SK-N-SH treated with all-trans-retinoic acid at 6 μM for 48 hours (cell line): ENCODE measurements at regions not wholly inside any gene's neighbourhood (a gene's known extent, or its start where the extent isn't known, plus 50 kb on each side); places are given as distances from the start of the nearest gene placed in this dataset.

Experiments
- ATAC-seq: fragments of 200-7000 bp; cut with Tn5 transposase; 3 replicates; pipeline ENCODE4 v1.9.1; 2020; ENCODE audit warnings: mild to moderate bottlenecking, moderate library complexity
- ARNTL ChIP-seq: fragments of 450-650 bp; formaldehyde crosslinking; IDR thresholded peaks from 2 replicates; pipeline ENCODE4 v1.5.0; 2020; ENCODE audit warnings: low read depth, mild to moderate bottlenecking, moderate library complexity, borderline replicate concordance
- BACH2 ChIP-seq: fragments of 250-450 bp; sonication (Bioruptor Pico); IDR thresholded peaks from 2 replicates; pipeline ENCODE4 v1.9.0; 2021; ENCODE audit warnings: mild to moderate bottlenecking, borderline replicate concordance
- CSDC2 ChIP-seq: fragments of 250-450 bp; sonication (Bioruptor Pico); IDR thresholded peaks from 2 replicates; pipeline ENCODE4 v1.5.0; 2020; ENCODE audit warnings: mild to moderate bottlenecking, moderate library complexity
- ESRRG ChIP-seq: fragments of 250-450 bp; sonication (Bioruptor Pico); IDR thresholded peaks from 2 replicates; pipeline ENCODE4 v1.6.1; 2021; ENCODE audit warnings: mild to moderate bottlenecking
- GLIS3 ChIP-seq: fragments of 250-450 bp; sonication (Bioruptor Pico); IDR thresholded peaks from 2 replicates; pipeline ENCODE4 v1.5.0; 2020; ENCODE audit warnings: mild to moderate bottlenecking, moderate library complexity
- ISL1 ChIP-seq: fragments of 250-450 bp; sonication (Bioruptor Pico); IDR thresholded peaks from 2 replicates; pipeline ENCODE4 v2.1.2; 2022; ENCODE audit warnings: mild to moderate bottlenecking, moderate library complexity
- OSR1 ChIP-seq: fragments of 250-450 bp; sonication (Bioruptor Pico); IDR thresholded peaks from 2 replicates; pipeline ENCODE4 v1.8.0; 2022; ENCODE audit warnings: moderate library complexity, mild to moderate bottlenecking, inconsistent platforms
- PPARA ChIP-seq: fragments of 250-450 bp; sonication (Bioruptor Pico); IDR thresholded peaks from 2 replicates; pipeline ENCODE4 v1.5.0; 2020; ENCODE audit warnings: mild to moderate bottlenecking, borderline replicate concordance
- RARB ChIP-seq: fragments of 250-450 bp; sonication (Bioruptor Pico); IDR thresholded peaks from 2 replicates; pipeline ENCODE4 v1.8.0; 2021; ENCODE audit warnings: mild to moderate bottlenecking, moderate library complexity
- TCF4 ChIP-seq: fragments of 250-450 bp; sonication (Bioruptor Pico); IDR thresholded peaks from 2 replicates; pipeline ENCODE4 v1.8.0; 2021; ENCODE audit warnings: mild to moderate bottlenecking, moderate library complexity, borderline replicate concordance
- TOX ChIP-seq: fragments of 250-450 bp; sonication (Bioruptor Pico); IDR thresholded peaks from 2 replicates; pipeline ENCODE4 v1.8.0; 2021; ENCODE audit warnings: mild to moderate bottlenecking, moderate library complexity, borderline replicate concordance
- ZC3H10 ChIP-seq: fragments of 250-450 bp; sonication (Bioruptor Pico); IDR thresholded peaks from 2 replicates; pipeline ENCODE4 v1.5.1; 2021; ENCODE audit warnings: mild to moderate bottlenecking, moderate library complexity
- ZFP3 ChIP-seq: fragments of 250-450 bp; sonication (Bioruptor Pico); IDR thresholded peaks from 2 replicates; pipeline ENCODE4 v1.5.0; 2020; ENCODE audit warnings: mild to moderate bottlenecking, moderate library complexity
- ZFP30 ChIP-seq: fragments of 450-650 bp; formaldehyde crosslinking; IDR thresholded peaks from 2 replicates; pipeline ENCODE4 v1.5.0; 2022; ENCODE audit warnings: mild to moderate bottlenecking, moderate library complexity
- ZNF565 ChIP-seq: fragments of 450-650 bp; formaldehyde crosslinking; conservative IDR thresholded peaks from 2 replicates; pipeline ENCODE4 v1.5.0; 2020; ENCODE audit warnings: low read depth, mild to moderate bottlenecking, moderate library complexity
- ZNF70 ChIP-seq: fragments of 450-650 bp; formaldehyde crosslinking; IDR thresholded peaks from 2 replicates; pipeline ENCODE4 v1.5.0; 2020; ENCODE audit warnings: mild to moderate bottlenecking, moderate library complexity
- ZNF8 ChIP-seq: fragments of 450-650 bp; formaldehyde crosslinking; IDR thresholded peaks from 2 replicates; pipeline ENCODE4 v1.5.0; 2020; ENCODE audit warnings: mild to moderate bottlenecking, moderate library complexity
- TF ChIP-seq, protein P1 (sequence below): fragments of 250-450 bp; sonication (Bioruptor Pico); IDR thresholded peaks from 2 replicates; pipeline ENCODE4 v1.8.0; 2020; ENCODE audit warnings: mild to moderate bottlenecking, moderate library complexity, borderline replicate concordance
- TF ChIP-seq, protein P2 (sequence below): fragments of 250-450 bp; sonication (Bioruptor Pico); IDR thresholded peaks from 2 replicates; pipeline ENCODE4 v1.5.1; 2021; ENCODE audit warnings: mild to moderate bottlenecking, moderate library complexity
- TF ChIP-seq, protein P3 (sequence below): fragments of 250-450 bp; sonication (Bioruptor Pico); IDR thresholded peaks from 2 replicates; pipeline ENCODE4 v1.5.0; 2020; ENCODE audit warnings: mild to moderate bottlenecking, moderate library complexity
- TF ChIP-seq, protein P4 (sequence below): fragments of 250-450 bp; sonication (Bioruptor Pico); IDR thresholded peaks from 2 replicates; pipeline ENCODE4 v1.8.0; 2021; ENCODE audit warnings: low read depth, mild to moderate bottlenecking, moderate library complexity, borderline replicate concordance
- TF ChIP-seq, protein P5 (sequence below): fragments of 250-450 bp; sonication (Bioruptor Pico); IDR thresholded peaks from 2 replicates; pipeline ENCODE4 v1.5.1; 2020; ENCODE audit warnings: low read depth, mild to moderate bottlenecking, moderate library complexity

DNA sequence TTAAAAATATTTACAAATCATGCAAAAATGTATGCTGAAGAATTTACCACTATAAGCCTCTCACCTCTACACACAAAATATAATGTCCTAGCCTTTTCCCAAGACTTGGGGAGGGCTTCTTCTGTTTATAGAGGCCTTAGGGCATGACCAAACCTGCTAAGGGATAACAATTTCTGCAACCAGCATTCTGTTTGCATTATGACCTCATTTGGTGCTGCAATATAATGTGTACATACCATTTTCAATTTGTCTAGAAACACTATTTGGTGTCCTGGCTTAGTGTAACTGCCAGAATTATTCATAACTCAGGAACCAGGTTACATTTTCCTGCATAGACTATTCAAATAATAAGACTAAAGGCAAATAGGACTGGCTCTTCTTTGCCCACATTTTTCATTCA lies 446.6 kb upstream of the SORCS1 start (continued):
- TF ChIP-seq ZNF70 (CRISPR knock-in tag), result no peak
- TF ChIP-seq ZFP30 (CRISPR knock-in tag), result no peak
- no peak for TF ChIP-seq GLIS3 (CRISPR knock-in tag)
- TF ChIP-seq ESRRG (CRISPR knock-in tag), result no peak
- no peak for TF ChIP-seq OSR1 (CRISPR knock-in tag)

DNA sequence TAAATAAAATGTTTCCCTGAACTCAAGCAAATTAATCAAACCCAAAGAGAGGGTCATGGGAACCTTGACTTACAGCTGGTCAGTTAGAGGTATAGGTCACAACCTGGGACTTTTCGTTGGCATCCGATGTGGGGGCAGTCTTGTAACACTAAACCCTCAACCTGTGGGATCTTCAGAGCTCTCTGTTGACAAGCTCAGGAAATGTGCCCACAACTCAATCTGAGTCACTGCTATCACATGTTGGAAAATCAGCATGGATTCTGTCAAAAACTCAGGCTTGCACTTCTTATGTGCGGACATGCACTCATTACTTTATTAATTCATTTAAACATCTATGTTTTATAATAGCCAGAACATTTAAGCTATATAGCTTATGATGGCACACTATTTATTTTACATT lies 424.6 kb upstream of the SORCS1 start:
- ATAC-seq, result no peak
- TF ChIP-seq TCF4 (CRISPR knock-in tag) (no peak), RARB (CRISPR knock-in tag) (no peak), ESRRG (CRISPR knock-in tag) (no peak), ISL1 (CRISPR knock-in tag) (no peak), ZC3H10 (CRISPR knock-in tag) (no peak)
- TF ChIP-seq, protein P1, sequence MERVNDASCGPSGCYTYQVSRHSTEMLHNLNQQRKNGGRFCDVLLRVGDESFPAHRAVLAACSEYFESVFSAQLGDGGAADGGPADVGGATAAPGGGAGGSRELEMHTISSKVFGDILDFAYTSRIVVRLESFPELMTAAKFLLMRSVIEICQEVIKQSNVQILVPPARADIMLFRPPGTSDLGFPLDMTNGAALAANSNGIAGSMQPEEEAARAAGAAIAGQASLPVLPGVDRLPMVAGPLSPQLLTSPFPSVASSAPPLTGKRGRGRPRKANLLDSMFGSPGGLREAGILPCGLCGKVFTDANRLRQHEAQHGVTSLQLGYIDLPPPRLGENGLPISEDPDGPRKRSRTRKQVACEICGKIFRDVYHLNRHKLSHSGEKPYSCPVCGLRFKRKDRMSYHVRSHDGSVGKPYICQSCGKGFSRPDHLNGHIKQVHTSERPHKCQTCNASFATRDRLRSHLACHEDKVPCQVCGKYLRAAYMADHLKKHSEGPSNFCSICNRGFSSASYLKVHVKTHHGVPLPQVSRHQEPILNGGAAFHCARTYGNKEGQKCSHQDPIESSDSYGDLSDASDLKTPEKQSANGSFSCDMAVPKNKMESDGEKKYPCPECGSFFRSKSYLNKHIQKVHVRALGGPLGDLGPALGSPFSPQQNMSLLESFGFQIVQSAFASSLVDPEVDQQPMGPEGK (CRISPR knock-in tag), result no peak
- TF ChIP-seq, protein P2, sequence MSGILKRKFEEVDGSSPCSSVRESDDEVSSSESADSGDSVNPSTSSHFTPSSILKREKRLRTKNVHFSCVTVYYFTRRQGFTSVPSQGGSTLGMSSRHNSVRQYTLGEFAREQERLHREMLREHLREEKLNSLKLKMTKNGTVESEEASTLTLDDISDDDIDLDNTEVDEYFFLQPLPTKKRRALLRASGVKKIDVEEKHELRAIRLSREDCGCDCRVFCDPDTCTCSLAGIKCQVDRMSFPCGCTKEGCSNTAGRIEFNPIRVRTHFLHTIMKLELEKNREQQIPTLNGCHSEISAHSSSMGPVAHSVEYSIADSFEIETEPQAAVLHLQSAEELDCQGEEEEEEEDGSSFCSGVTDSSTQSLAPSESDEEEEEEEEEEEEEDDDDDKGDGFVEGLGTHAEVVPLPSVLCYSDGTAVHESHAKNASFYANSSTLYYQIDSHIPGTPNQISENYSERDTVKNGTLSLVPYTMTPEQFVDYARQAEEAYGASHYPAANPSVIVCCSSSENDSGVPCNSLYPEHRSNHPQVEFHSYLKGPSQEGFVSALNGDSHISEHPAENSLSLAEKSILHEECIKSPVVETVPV (CRISPR knock-in tag), result no peak
- TF ChIP-seq, protein P3, sequence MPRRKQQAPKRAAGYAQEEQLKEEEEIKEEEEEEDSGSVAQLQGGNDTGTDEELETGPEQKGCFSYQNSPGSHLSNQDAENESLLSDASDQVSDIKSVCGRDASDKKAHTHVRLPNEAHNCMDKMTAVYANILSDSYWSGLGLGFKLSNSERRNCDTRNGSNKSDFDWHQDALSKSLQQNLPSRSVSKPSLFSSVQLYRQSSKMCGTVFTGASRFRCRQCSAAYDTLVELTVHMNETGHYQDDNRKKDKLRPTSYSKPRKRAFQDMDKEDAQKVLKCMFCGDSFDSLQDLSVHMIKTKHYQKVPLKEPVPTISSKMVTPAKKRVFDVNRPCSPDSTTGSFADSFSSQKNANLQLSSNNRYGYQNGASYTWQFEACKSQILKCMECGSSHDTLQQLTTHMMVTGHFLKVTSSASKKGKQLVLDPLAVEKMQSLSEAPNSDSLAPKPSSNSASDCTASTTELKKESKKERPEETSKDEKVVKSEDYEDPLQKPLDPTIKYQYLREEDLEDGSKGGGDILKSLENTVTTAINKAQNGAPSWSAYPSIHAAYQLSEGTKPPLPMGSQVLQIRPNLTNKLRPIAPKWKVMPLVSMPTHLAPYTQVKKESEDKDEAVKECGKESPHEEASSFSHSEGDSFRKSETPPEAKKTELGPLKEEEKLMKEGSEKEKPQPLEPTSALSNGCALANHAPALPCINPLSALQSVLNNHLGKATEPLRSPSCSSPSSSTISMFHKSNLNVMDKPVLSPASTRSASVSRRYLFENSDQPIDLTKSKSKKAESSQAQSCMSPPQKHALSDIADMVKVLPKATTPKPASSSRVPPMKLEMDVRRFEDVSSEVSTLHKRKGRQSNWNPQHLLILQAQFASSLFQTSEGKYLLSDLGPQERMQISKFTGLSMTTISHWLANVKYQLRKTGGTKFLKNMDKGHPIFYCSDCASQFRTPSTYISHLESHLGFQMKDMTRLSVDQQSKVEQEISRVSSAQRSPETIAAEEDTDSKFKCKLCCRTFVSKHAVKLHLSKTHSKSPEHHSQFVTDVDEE, result no peak

DNA sequence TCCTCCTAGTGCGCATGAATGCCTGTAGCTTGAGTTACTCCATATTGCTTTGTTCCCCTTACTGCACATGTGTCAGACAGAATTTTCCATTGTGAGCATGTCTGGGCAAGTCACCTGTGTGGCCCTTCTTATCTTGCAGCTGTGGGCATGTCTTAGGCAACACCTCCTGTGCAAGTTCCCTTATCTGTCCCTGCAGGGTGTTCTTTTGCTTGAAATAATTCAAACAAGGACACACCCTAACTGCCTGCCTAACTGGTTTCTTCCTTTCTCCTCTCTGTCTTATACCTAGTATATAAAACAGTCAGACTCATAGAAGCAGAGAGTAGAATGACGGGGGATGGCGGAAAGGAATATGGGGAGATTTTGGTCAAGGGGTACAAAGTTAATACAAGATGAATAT lies 421.1 kb upstream of the SORCS1 start:
- TF ChIP-seq CSDC2 (CRISPR knock-in tag) (no peak), ZNF565 (CRISPR knock-in tag) (no peak), PPARA (CRISPR knock-in tag) (no peak), TCF4 (CRISPR knock-in tag) (no peak), ESRRG (CRISPR knock-in tag) (no peak), ISL1 (CRISPR knock-in tag) (no peak), OSR1 (CRISPR knock-in tag) (no peak), ZC3H10 (CRISPR knock-in tag) (no peak), RARB (CRISPR knock-in tag) (no peak), TOX (CRISPR knock-in tag) (no peak), ZFP3 (CRISPR knock-in tag) (no peak), ARNTL (CRISPR knock-in tag) (no peak), GLIS3 (CRISPR knock-in tag) (no peak), ZFP30 (CRISPR knock-in tag) (no peak), BACH2 (CRISPR knock-in tag) (no peak), ZNF8 (no peak)
- TF ChIP-seq, protein P3, result no peak
- TF ChIP-seq, protein P4, sequence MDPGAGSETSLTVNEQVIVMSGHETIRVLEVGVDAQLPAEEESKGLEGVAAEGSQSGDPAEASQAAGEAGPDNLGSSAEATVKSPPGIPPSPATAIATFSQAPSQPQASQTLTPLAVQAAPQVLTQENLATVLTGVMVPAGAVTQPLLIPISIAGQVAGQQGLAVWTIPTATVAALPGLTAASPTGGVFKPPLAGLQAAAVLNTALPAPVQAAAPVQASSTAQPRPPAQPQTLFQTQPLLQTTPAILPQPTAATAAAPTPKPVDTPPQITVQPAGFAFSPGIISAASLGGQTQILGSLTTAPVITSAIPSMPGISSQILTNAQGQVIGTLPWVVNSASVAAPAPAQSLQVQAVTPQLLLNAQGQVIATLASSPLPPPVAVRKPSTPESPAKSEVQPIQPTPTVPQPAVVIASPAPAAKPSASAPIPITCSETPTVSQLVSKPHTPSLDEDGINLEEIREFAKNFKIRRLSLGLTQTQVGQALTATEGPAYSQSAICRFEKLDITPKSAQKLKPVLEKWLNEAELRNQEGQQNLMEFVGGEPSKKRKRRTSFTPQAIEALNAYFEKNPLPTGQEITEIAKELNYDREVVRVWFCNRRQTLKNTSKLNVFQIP, result no peak
- TF ChIP-seq, protein P5, sequence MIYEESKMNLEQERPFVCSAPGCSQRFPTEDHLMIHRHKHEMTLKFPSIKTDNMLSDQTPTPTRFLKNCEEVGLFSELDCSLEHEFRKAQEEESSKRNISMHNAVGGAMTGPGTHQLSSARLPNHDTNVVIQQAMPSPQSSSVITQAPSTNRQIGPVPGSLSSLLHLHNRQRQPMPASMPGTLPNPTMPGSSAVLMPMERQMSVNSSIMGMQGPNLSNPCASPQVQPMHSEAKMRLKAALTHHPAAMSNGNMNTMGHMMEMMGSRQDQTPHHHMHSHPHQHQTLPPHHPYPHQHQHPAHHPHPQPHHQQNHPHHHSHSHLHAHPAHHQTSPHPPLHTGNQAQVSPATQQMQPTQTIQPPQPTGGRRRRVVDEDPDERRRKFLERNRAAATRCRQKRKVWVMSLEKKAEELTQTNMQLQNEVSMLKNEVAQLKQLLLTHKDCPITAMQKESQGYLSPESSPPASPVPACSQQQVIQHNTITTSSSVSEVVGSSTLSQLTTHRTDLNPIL, result no peak
- TF ChIP-seq, protein P1 (CRISPR knock-in tag), result no peak
- no peak for ATAC-seq
